SK-N-SH treated with all-trans-retinoic acid at 6 μM for 48 hours (cell line): ENCODE measurements at regions not wholly inside any gene's neighbourhood (a gene's known extent, or its start where the extent isn't known, plus 50 kb on each side); places are given as distances from the start of the nearest gene placed in this dataset.

Source experiments
- ATAC-seq: fragments of 200-7000 bp; cut with Tn5 transposase; 3 replicates; pipeline ENCODE4 v1.9.1; 2020; ENCODE audit warnings: mild to moderate bottlenecking, moderate library complexity
- ARNTL ChIP-seq: fragments of 450-650 bp; formaldehyde crosslinking; IDR thresholded peaks from 2 replicates; pipeline ENCODE4 v1.5.0; 2020; ENCODE audit warnings: low read depth, mild to moderate bottlenecking, moderate library complexity, borderline replicate concordance
- BACH2 ChIP-seq: fragments of 250-450 bp; sonication (Bioruptor Pico); IDR thresholded peaks from 2 replicates; pipeline ENCODE4 v1.9.0; 2021; ENCODE audit warnings: mild to moderate bottlenecking, borderline replicate concordance
- CSDC2 ChIP-seq: fragments of 250-450 bp; sonication (Bioruptor Pico); IDR thresholded peaks from 2 replicates; pipeline ENCODE4 v1.5.0; 2020; ENCODE audit warnings: mild to moderate bottlenecking, moderate library complexity
- ESRRG ChIP-seq: fragments of 250-450 bp; sonication (Bioruptor Pico); IDR thresholded peaks from 2 replicates; pipeline ENCODE4 v1.6.1; 2021; ENCODE audit warnings: mild to moderate bottlenecking
- GLIS3 ChIP-seq: fragments of 250-450 bp; sonication (Bioruptor Pico); IDR thresholded peaks from 2 replicates; pipeline ENCODE4 v1.5.0; 2020; ENCODE audit warnings: mild to moderate bottlenecking, moderate library complexity
- ISL1 ChIP-seq: fragments of 250-450 bp; sonication (Bioruptor Pico); IDR thresholded peaks from 2 replicates; pipeline ENCODE4 v2.1.2; 2022; ENCODE audit warnings: mild to moderate bottlenecking, moderate library complexity
- OSR1 ChIP-seq: fragments of 250-450 bp; sonication (Bioruptor Pico); IDR thresholded peaks from 2 replicates; pipeline ENCODE4 v1.8.0; 2022; ENCODE audit warnings: moderate library complexity, mild to moderate bottlenecking, inconsistent platforms
- POU6F1 ChIP-seq: fragments of 250-450 bp; sonication (Bioruptor Pico); IDR thresholded peaks from 2 replicates; pipeline ENCODE4 v1.8.0; 2021; ENCODE audit warnings: low read depth, mild to moderate bottlenecking, moderate library complexity, borderline replicate concordance
- PPARA ChIP-seq: fragments of 250-450 bp; sonication (Bioruptor Pico); IDR thresholded peaks from 2 replicates; pipeline ENCODE4 v1.5.0; 2020; ENCODE audit warnings: mild to moderate bottlenecking, borderline replicate concordance
- SNAI2 ChIP-seq: fragments of 250-450 bp; sonication (Bioruptor Pico); IDR thresholded peaks from 2 replicates; pipeline ENCODE4 v1.5.0; 2020; ENCODE audit warnings: mild to moderate bottlenecking, moderate library complexity
- TCF4 ChIP-seq: fragments of 250-450 bp; sonication (Bioruptor Pico); IDR thresholded peaks from 2 replicates; pipeline ENCODE4 v1.8.0; 2021; ENCODE audit warnings: mild to moderate bottlenecking, moderate library complexity, borderline replicate concordance
- TSHZ2 ChIP-seq: fragments of 250-450 bp; sonication (Bioruptor Pico); IDR thresholded peaks from 2 replicates; pipeline ENCODE4 v1.5.0; 2020; ENCODE audit warnings: mild to moderate bottlenecking, moderate library complexity
- ZC3H10 ChIP-seq: fragments of 250-450 bp; sonication (Bioruptor Pico); IDR thresholded peaks from 2 replicates; pipeline ENCODE4 v1.5.1; 2021; ENCODE audit warnings: mild to moderate bottlenecking, moderate library complexity
- ZFP3 ChIP-seq: fragments of 250-450 bp; sonication (Bioruptor Pico); IDR thresholded peaks from 2 replicates; pipeline ENCODE4 v1.5.0; 2020; ENCODE audit warnings: mild to moderate bottlenecking, moderate library complexity
- ZFP30 ChIP-seq: fragments of 450-650 bp; formaldehyde crosslinking; IDR thresholded peaks from 2 replicates; pipeline ENCODE4 v1.5.0; 2022; ENCODE audit warnings: mild to moderate bottlenecking, moderate library complexity
- ZNF70 ChIP-seq: fragments of 450-650 bp; formaldehyde crosslinking; IDR thresholded peaks from 2 replicates; pipeline ENCODE4 v1.5.0; 2020; ENCODE audit warnings: mild to moderate bottlenecking, moderate library complexity
- ZNF8 ChIP-seq: fragments of 450-650 bp; formaldehyde crosslinking; IDR thresholded peaks from 2 replicates; pipeline ENCODE4 v1.5.0; 2020; ENCODE audit warnings: mild to moderate bottlenecking, moderate library complexity
- TF ChIP-seq, protein P1 (sequence below): fragments of 250-450 bp; sonication (Bioruptor Pico); IDR thresholded peaks from 2 replicates; pipeline ENCODE4 v1.5.1; 2020; ENCODE audit warnings: low read depth, mild to moderate bottlenecking, moderate library complexity
- TF ChIP-seq, protein P2 (sequence below): fragments of 250-450 bp; sonication (Bioruptor Pico); IDR thresholded peaks from 2 replicates; pipeline ENCODE4 v1.8.0; 2020; ENCODE audit warnings: mild to moderate bottlenecking, moderate library complexity, borderline replicate concordance
- TF ChIP-seq, protein P3 (sequence below): fragments of 250-450 bp; sonication (Bioruptor Pico); IDR thresholded peaks from 2 replicates; pipeline ENCODE4 v1.5.1; 2021; ENCODE audit warnings: mild to moderate bottlenecking, moderate library complexity

DNA sequence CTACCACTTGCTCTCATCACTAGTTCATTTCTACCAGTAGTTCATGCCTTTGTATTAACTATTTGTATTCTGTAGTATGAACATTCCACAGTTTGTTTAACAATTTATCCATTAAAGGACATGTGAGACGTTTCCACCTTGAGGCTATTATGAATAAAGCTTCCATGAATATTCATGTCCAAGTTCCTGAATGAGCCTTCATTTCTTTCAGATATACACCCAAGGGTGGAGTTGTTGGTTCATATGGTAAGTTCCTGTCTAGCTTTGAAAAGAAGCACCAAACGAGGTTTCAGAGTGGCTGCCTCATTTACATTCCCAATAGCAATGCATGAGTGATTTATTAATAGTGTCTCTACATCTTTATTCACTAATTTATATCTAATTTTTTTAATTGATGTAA, 407.8 kb upstream of the C16orf82 start:
- no peak for ATAC-seq
- TF ChIP-seq ISL1 (no peak), POU6F1 (CRISPR knock-in tag) (no peak), TSHZ2 (no peak), ZNF8 (CRISPR knock-in tag) (no peak), CSDC2 (no peak)

GRCh38 chr16:26664086-26664485, 402.6 kb upstream of the C16orf82 start:
- no peak for ATAC-seq
- no peak for TF ChIP-seq POU6F1 (CRISPR knock-in tag)
- TF ChIP-seq TCF4, result no peak
- TF ChIP-seq PPARA (CRISPR knock-in tag), result no peak
- no peak for TF ChIP-seq ZNF70 (CRISPR knock-in tag)
- no peak for TF ChIP-seq GLIS3 (CRISPR knock-in tag)
- no peak for TF ChIP-seq ARNTL (CRISPR knock-in tag)
- no peak for TF ChIP-seq ZFP3 (CRISPR knock-in tag)
- TF ChIP-seq ZC3H10 (CRISPR knock-in tag), result no peak
- no peak for TF ChIP-seq CSDC2
- TF ChIP-seq, all 23 proteins: peak for 0

DNA sequence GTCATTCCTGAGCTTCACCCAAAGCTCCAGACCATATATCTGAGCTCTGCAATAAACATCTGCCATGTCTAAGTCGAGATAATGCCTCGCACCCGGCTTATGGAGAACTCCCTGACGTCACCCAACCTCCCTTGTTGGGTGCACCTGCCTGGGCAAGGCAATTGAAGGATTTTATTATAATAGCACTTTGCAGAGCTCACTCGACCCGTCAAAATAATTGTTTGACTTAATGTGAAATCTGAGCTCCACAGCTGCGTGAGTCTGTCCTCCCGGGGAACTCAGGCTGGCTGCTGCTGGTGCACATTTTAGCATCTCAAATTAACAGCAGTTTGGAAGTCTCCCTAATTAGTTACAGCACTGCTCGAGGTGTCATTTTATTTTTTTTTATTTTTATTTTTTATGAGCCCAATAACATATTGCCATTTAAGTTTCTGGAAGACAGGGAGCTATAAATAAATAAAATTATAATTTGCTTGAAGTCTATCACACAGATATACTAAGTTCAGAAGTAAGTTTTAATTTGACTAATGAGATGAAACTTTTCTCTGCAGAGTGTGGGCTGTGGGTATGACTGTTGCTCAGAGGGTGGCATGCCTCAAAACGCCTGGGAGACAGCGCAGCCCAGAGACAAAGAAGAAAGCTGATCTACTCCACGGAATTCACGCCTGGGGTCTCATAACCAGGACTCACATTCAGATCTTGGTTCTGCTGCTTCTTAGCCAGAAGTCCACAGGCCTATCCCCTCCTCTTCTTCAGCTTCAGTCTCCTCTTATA, 401.4 kb upstream of the C16orf82 start:
- TF ChIP-seq TCF4, result no peak
- no peak for TF ChIP-seq ZC3H10 (CRISPR knock-in tag)
- no peak for TF ChIP-seq ESRRG (CRISPR knock-in tag)
- TF ChIP-seq, protein P1, sequence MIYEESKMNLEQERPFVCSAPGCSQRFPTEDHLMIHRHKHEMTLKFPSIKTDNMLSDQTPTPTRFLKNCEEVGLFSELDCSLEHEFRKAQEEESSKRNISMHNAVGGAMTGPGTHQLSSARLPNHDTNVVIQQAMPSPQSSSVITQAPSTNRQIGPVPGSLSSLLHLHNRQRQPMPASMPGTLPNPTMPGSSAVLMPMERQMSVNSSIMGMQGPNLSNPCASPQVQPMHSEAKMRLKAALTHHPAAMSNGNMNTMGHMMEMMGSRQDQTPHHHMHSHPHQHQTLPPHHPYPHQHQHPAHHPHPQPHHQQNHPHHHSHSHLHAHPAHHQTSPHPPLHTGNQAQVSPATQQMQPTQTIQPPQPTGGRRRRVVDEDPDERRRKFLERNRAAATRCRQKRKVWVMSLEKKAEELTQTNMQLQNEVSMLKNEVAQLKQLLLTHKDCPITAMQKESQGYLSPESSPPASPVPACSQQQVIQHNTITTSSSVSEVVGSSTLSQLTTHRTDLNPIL, result no peak
- TF ChIP-seq ISL1, result no peak
- TF ChIP-seq ZFP30 (CRISPR knock-in tag), result no peak
- no peak for TF ChIP-seq TSHZ2
- TF ChIP-seq PPARA (CRISPR knock-in tag), result no peak
- TF ChIP-seq, protein P2, sequence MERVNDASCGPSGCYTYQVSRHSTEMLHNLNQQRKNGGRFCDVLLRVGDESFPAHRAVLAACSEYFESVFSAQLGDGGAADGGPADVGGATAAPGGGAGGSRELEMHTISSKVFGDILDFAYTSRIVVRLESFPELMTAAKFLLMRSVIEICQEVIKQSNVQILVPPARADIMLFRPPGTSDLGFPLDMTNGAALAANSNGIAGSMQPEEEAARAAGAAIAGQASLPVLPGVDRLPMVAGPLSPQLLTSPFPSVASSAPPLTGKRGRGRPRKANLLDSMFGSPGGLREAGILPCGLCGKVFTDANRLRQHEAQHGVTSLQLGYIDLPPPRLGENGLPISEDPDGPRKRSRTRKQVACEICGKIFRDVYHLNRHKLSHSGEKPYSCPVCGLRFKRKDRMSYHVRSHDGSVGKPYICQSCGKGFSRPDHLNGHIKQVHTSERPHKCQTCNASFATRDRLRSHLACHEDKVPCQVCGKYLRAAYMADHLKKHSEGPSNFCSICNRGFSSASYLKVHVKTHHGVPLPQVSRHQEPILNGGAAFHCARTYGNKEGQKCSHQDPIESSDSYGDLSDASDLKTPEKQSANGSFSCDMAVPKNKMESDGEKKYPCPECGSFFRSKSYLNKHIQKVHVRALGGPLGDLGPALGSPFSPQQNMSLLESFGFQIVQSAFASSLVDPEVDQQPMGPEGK (CRISPR knock-in tag), result no peak
- TF ChIP-seq ZFP3 (CRISPR knock-in tag), result no peak
- TF ChIP-seq, protein P3, sequence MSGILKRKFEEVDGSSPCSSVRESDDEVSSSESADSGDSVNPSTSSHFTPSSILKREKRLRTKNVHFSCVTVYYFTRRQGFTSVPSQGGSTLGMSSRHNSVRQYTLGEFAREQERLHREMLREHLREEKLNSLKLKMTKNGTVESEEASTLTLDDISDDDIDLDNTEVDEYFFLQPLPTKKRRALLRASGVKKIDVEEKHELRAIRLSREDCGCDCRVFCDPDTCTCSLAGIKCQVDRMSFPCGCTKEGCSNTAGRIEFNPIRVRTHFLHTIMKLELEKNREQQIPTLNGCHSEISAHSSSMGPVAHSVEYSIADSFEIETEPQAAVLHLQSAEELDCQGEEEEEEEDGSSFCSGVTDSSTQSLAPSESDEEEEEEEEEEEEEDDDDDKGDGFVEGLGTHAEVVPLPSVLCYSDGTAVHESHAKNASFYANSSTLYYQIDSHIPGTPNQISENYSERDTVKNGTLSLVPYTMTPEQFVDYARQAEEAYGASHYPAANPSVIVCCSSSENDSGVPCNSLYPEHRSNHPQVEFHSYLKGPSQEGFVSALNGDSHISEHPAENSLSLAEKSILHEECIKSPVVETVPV (CRISPR knock-in tag), result no peak
- no peak for TF ChIP-seq BACH2 (CRISPR knock-in tag)
- TF ChIP-seq GLIS3 (CRISPR knock-in tag), result no peak
- TF ChIP-seq SNAI2, result no peak
- no peak for TF ChIP-seq OSR1
- ATAC-seq, result no peak
